ENCODE measurements at regions not wholly inside any gene's neighbourhood (a gene's known extent, or its start where the extent isn't known, plus 50 kb on each side); places are given as distances from the start of the nearest gene placed in this dataset.
"Not testable (repeated sequence)": the region's sequence is repeated elsewhere in the genome, so short reads cannot be mapped to it uniquely, and the experiment has no call there.

GRCh38 chr7:106447318-106447847 is 162.6 kb upstream of the NAMPT start:
- ATAC-seq, result no peak

GRCh38 chr7:106445366-106445765 is 160.6 kb upstream of the NAMPT start:
- not testable (repeated sequence) for ATAC-seq

GRCh38 chr7:106444068-106444655 is 159.4 kb upstream of the NAMPT start:
- no peak for ATAC-seq

- no peak for ATAC-seq
Measured at GRCh38 chr7:106443156-106443555, 158.4 kb upstream of the NAMPT start.

- ATAC-seq, result no peak
Measured at GRCh38 chr7:106442476-106442875, 157.7 kb upstream of the NAMPT start.

- ATAC-seq, result not testable (repeated sequence)
Measured at GRCh38 chr7:106441343-106441742, 156.6 kb upstream of the NAMPT start.

GRCh38 chr7:106436933-106437332 is 152.2 kb upstream of the NAMPT start:
- not testable (repeated sequence) for ATAC-seq

GRCh38 chr7:106433377-106433776 is 148.6 kb upstream of the NAMPT start:
- ATAC-seq, result peak in 1 of 2 donors; percentile 48

GRCh38 chr7:106430535-106431455 is 146.0 kb upstream of the NAMPT start:
- ATAC-seq, result peak in 1 of 2 donors; percentile 46

GRCh38 chr7:106430103-106430502 is 145.3 kb upstream of the NAMPT start:
- ATAC-seq, result no peak

- no peak for ATAC-seq
Measured at GRCh38 chr7:106426803-106427202, 142.0 kb upstream of the NAMPT start.

- ATAC-seq, result peak; percentile 93
Measured at GRCh38 chr7:106425017-106425719, 140.4 kb upstream of the NAMPT start.

GRCh38 chr7:106424476-106425016 is 139.8 kb upstream of the NAMPT start:
- ATAC-seq, result no peak

GRCh38 chr7:106423821-106424475 is 139.2 kb upstream of the NAMPT start:
- no peak for ATAC-seq

- no peak for ATAC-seq
Measured at GRCh38 chr7:106423111-106423510, 138.3 kb upstream of the NAMPT start.

- ATAC-seq, result no peak
Measured at GRCh38 chr7:106421181-106421762, 136.5 kb upstream of the NAMPT start.

- ATAC-seq, result no peak
Measured at GRCh38 chr7:106420736-106421135, 136.0 kb upstream of the NAMPT start.

GRCh38 chr7:106420210-106420609 is 135.4 kb upstream of the NAMPT start:
- ATAC-seq, result no peak

GRCh38 chr7:106419455-106420182 is 134.8 kb upstream of the NAMPT start:
- peak; percentile 64 to 72 for ATAC-seq

- no peak for ATAC-seq
Measured at GRCh38 chr7:106418526-106418925, 133.7 kb upstream of the NAMPT start.

GRCh38 chr7:106418094-106418493 is 133.3 kb upstream of the NAMPT start:
- no peak for ATAC-seq
